Neural progenitor cell (in vitro differentiated cells): ENCODE measurements at regions not wholly inside any gene's neighbourhood (a gene's known extent, or its start where the extent isn't known, plus 50 kb on each side); places are given as distances from the start of the nearest gene placed in this dataset.

Experiments used
- DNase-seq: peaks from one replicate; pipeline ENCODE4 v3.0.0-alpha.2; 2016; ENCODE audit warnings: low spot score
- H2AFZ ChIP-seq: fragments of 200-600 bp; sonication (generic); replicated peaks from 2 replicates; pipeline ENCODE4 v1.6.1; 2016; ENCODE audit warnings: antibody characterized with exemption
- H3F3A ChIP-seq: fragments of 200-600 bp; sonication (generic); 2 replicates; pipeline ENCODE4 v1.6.1; 2016; ENCODE audit warnings: antibody characterized with exemption, low read depth
- H3K27ac ChIP-seq: fragments of 200-600 bp; sonication (generic); 2 replicates; pipeline ENCODE4 v1.5.1; 2016; ENCODE audit warnings: mild to moderate bottlenecking
- H3K27me3 ChIP-seq: fragments of 200-600 bp; sonication (generic); 2 replicates; pipeline ENCODE4 v1.6.1; 2016; ENCODE audit warnings: mild to moderate bottlenecking, moderate library complexity
- H3K36me3 ChIP-seq: fragments of 200-600 bp; sonication (generic); 2 replicates; pipeline ENCODE4 v1.5.1; 2016
- H3K4me1 ChIP-seq: fragments of 200-600 bp; sonication (generic); 2 replicates; pipeline ENCODE4 v1.6.1; 2016; ENCODE audit warnings: mixed run types
- H3K4me2 ChIP-seq: fragments of 200-600 bp; sonication (generic); 2 replicates; pipeline ENCODE4 v1.6.1; 2016
- H3K4me3 ChIP-seq: fragments of 200-600 bp; sonication (generic); 2 replicates; pipeline ENCODE4 v1.5.1; 2016
- H3K79me2 ChIP-seq: fragments of 200-600 bp; sonication (generic); 2 replicates; pipeline ENCODE4 v1.6.1; 2016; ENCODE audit warnings: low read depth
- H3K9ac ChIP-seq: fragments of 200-600 bp; sonication (generic); 2 replicates; pipeline ENCODE4 v1.6.1; 2016
- H3K9me3 ChIP-seq: fragments of 200-600 bp; sonication (generic); 2 replicates; pipeline ENCODE4 v1.5.1; 2016; ENCODE audit warnings: low read depth
- H4K20me1 ChIP-seq: fragments of 200-600 bp; sonication (generic); 2 replicates; pipeline ENCODE4 v1.6.1; 2016; ENCODE audit warnings: low read depth
- H3K27ac Mint-ChIP-seq: 3 replicates; pipeline ENCODE4 v1.8.0; 2021; ENCODE audit warnings: mixed read lengths
- H3K27me3 Mint-ChIP-seq: 2 replicates; pipeline ENCODE4 v1.8.0; 2022; ENCODE audit warnings: low read depth, mild to moderate bottlenecking, inconsistent platforms, moderate library complexity, mixed read lengths; ENCODE audit not compliant: insufficient read depth
- H3K36me3 Mint-ChIP-seq: 3 replicates; pipeline ENCODE4 v1.8.0; 2021; ENCODE audit warnings: mixed read lengths
- H3K4me1 Mint-ChIP-seq: 3 replicates; pipeline ENCODE4 v1.8.0; 2021; ENCODE audit warnings: mixed read lengths
- H3K4me3 Mint-ChIP-seq: 3 replicates; pipeline ENCODE4 v1.8.0; 2021; ENCODE audit warnings: mild to moderate bottlenecking, moderate library complexity, mixed read lengths
- H3K9me3 Mint-ChIP-seq: 3 replicates; pipeline ENCODE4 v1.8.0; 2020; ENCODE audit warnings: mixed read lengths
- EZH2 ChIP-seq: fragments of 200-600 bp; sonication (generic); IDR thresholded peaks from 2 replicates; pipeline ENCODE4 v1.6.1; 2017; ENCODE audit warnings: antibody characterized with exemption, mild to moderate bottlenecking, moderate library complexity
- EZH2phosphoT487 ChIP-seq: fragments of 200-600 bp; sonication (generic); IDR thresholded peaks from 2 replicates; pipeline ENCODE4 v1.6.1; 2017; ENCODE audit warnings: antibody characterized with exemption
- TF ChIP-seq, protein P1 (sequence below): fragments of 200-600 bp; sonication (generic); IDR thresholded peaks from 2 replicates; pipeline ENCODE4 v1.5.1; 2017; ENCODE audit warnings: antibody characterized with exemption, mild to moderate bottlenecking

- Histone ChIP-seq H2AFZ (no peak overlapping the region), H3K27ac (no peak overlapping the region), H3F3A (peaks cover 9% of the 10 kb centered on the region), H3K4me2 (no peak overlapping the region), H3K9ac (no peak overlapping the region), H3K79me2 (no peaks in the 10 kb centered on the region), H4K20me1 (no peaks in the 10 kb centered on the region), H3K4me3 (no peak overlapping the region), H3K36me3 (no peaks in the 10 kb centered on the region), H3K4me1 (peaks cover 8% of the 10 kb centered on the region), H3K27me3 (no peaks in the 10 kb centered on the region), H3K9me3 (no peaks in the 10 kb centered on the region)
- peaks cover 12% of the 10 kb centered on the region for H3K4me1 Mint-ChIP-seq
- TF ChIP-seq EZH2phosphoT487 = no peak
- TF ChIP-seq, protein P1, sequence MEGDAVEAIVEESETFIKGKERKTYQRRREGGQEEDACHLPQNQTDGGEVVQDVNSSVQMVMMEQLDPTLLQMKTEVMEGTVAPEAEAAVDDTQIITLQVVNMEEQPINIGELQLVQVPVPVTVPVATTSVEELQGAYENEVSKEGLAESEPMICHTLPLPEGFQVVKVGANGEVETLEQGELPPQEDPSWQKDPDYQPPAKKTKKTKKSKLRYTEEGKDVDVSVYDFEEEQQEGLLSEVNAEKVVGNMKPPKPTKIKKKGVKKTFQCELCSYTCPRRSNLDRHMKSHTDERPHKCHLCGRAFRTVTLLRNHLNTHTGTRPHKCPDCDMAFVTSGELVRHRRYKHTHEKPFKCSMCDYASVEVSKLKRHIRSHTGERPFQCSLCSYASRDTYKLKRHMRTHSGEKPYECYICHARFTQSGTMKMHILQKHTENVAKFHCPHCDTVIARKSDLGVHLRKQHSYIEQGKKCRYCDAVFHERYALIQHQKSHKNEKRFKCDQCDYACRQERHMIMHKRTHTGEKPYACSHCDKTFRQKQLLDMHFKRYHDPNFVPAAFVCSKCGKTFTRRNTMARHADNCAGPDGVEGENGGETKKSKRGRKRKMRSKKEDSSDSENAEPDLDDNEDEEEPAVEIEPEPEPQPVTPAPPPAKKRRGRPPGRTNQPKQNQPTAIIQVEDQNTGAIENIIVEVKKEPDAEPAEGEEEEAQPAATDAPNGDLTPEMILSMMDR = no peak
- no peak for TF ChIP-seq EZH2
- no peak overlapping the region for H3K27ac Mint-ChIP-seq
- no peak overlapping the region for H3K4me3 Mint-ChIP-seq
- peaks cover 1% of the 10 kb centered on the region for H3K36me3 Mint-ChIP-seq
- no peaks in the 10 kb centered on the region for H3K9me3 Mint-ChIP-seq
- DNase-seq = no peak
- peaks cover 10% of the 10 kb centered on the region for H3K27me3 Mint-ChIP-seq
Measured at GRCh38 chr11:15591112-15591537, 476.4 kb downstream of the INSC start.

- Histone ChIP-seq H3K4me3 (no peak overlapping the region), H3K36me3 (no peaks in the 10 kb centered on the region), H3K79me2 (no peaks in the 10 kb centered on the region), H3K9ac (no peak overlapping the region), H3F3A (no peaks in the 10 kb centered on the region), H4K20me1 (no peaks in the 10 kb centered on the region), H3K9me3 (no peaks in the 10 kb centered on the region), H3K27me3 (no peaks in the 10 kb centered on the region), H3K27ac (no peak overlapping the region), H2AFZ (no peak overlapping the region), H3K4me1 (peaks cover 6% of the 10 kb centered on the region), H3K4me2 (no peak overlapping the region)
- no peak overlapping the region for H3K4me3 Mint-ChIP-seq
- H3K9me3 Mint-ChIP-seq = no peaks in the 10 kb centered on the region
- H3K27ac Mint-ChIP-seq = no peak overlapping the region
- no peak for DNase-seq
- peaks cover 1% of the 10 kb centered on the region for H3K36me3 Mint-ChIP-seq
- H3K27me3 Mint-ChIP-seq = peaks cover 10% of the 10 kb centered on the region
- H3K4me1 Mint-ChIP-seq = peaks cover 3% of the 10 kb centered on the region
- TF ChIP-seq EZH2phosphoT487 = no peak
- TF ChIP-seq EZH2 = no peak
- TF ChIP-seq, protein P1 = no peak
Measured at GRCh38 chr11:15594607-15595006, 479.9 kb downstream of the INSC start.

GRCh38 chr11:15599376-15599775 is 484.7 kb downstream of the INSC start:
- no peaks in the 10 kb centered on the region for H3K79me2 ChIP-seq
- Mint-ChIP-seq H3K36me3 (no peaks in the 10 kb centered on the region), H3K4me3 (no peak overlapping the region), H3K9me3 (no peaks in the 10 kb centered on the region), H3K4me1 (no peaks in the 10 kb centered on the region), H3K27ac (no peak overlapping the region), H3K27me3 (no peaks in the 10 kb centered on the region)
- no peak for DNase-seq
- no peak overlapping the region for H3K9ac ChIP-seq
- H3K27ac ChIP-seq = no peak overlapping the region
- no peaks in the 10 kb centered on the region for H3K27me3 ChIP-seq
- no peaks in the 10 kb centered on the region for H3K9me3 ChIP-seq
- no peaks in the 10 kb centered on the region for H4K20me1 ChIP-seq
- no peak overlapping the region for H2AFZ ChIP-seq
- no peak overlapping the region for H3K4me3 ChIP-seq
- peaks cover 12% of the 10 kb centered on the region for H3K4me1 ChIP-seq
- H3F3A ChIP-seq = no peaks in the 10 kb centered on the region
- H3K4me2 ChIP-seq = no peak overlapping the region
- TF ChIP-seq EZH2 (no peak), EZH2phosphoT487 (no peak)
- TF ChIP-seq, protein P1 = no peak
- H3K36me3 ChIP-seq = no peaks in the 10 kb centered on the region
